HG02970 (cell line): ENCODE measurements at regions not wholly inside any gene's neighbourhood (a gene's known extent, or its start where the extent isn't known, plus 50 kb on each side); places are given as distances from the start of the nearest gene placed in this dataset.
A peak's percentile ranks its signal among the peaks of the same experiment; 100 is the strongest.

Experiments
- ATAC-seq: cut with Tn5 transposase; IDR thresholded peaks from one replicate; pipeline ENCODE4 v1.9.1; 2021; ENCODE audit warnings: mild to moderate bottlenecking, moderate library complexity, moderate number of reproducible peaks; ENCODE audit not compliant: unreplicated experiment, low FRiP score

GRCh38 chr13:53781941-53782340, 753.3 kb downstream of the OLFM4 start:
- ATAC-seq = no peak

- ATAC-seq = peak; percentile 67
Measured at GRCh38 chr13:53782488-53782961, 753.9 kb downstream of the OLFM4 start.

- no peak for ATAC-seq
Measured at GRCh38 chr13:53783471-53783870, 754.9 kb downstream of the OLFM4 start.

- ATAC-seq = no peak
Measured at GRCh38 chr13:53788286-53788685, 759.7 kb downstream of the OLFM4 start.

GRCh38 chr13:53800011-53800410, 771.4 kb downstream of the OLFM4 start:
- ATAC-seq = no peak

- no peak for ATAC-seq
Measured at GRCh38 chr13:53807251-53807834, 778.7 kb downstream of the OLFM4 start.

- no peak for ATAC-seq
Measured at GRCh38 chr13:53821632-53822031, 793.0 kb downstream of the OLFM4 start.

- no peak for ATAC-seq
Measured at GRCh38 chr13:53822136-53822535, 793.5 kb downstream of the OLFM4 start.

GRCh38 chr13:53839461-53839860, 810.8 kb downstream of the OLFM4 start:
- no peak for ATAC-seq

GRCh38 chr13:53844473-53845146, 816.0 kb downstream of the OLFM4 start:
- no peak for ATAC-seq

GRCh38 chr13:53847502-53847901, 818.9 kb downstream of the OLFM4 start:
- ATAC-seq = no peak

- ATAC-seq = no peak
Measured at GRCh38 chr13:53848366-53848961, 819.9 kb downstream of the OLFM4 start.

GRCh38 chr13:53854321-53854720, 825.7 kb downstream of the OLFM4 start:
- ATAC-seq = no peak

GRCh38 chr13:53856573-53857195, 828.1 kb downstream of the OLFM4 start:
- no peak for ATAC-seq

- ATAC-seq = no peak
Measured at GRCh38 chr13:53863520-53863919, 834.9 kb downstream of the OLFM4 start.

GRCh38 chr13:53873558-53873957, 844.9 kb downstream of the OLFM4 start:
- ATAC-seq = no peak

- ATAC-seq = no peak
Measured at GRCh38 chr13:53878861-53879260, 850.2 kb downstream of the OLFM4 start.

GRCh38 chr13:53885997-53886396, 857.4 kb downstream of the OLFM4 start:
- no peak for ATAC-seq

- ATAC-seq = no peak
Measured at GRCh38 chr13:53890696-53891095, 862.1 kb downstream of the OLFM4 start.

GRCh38 chr13:53901593-53901992, 873.0 kb downstream of the OLFM4 start:
- ATAC-seq = no peak

GRCh38 chr13:53907891-53908290, 879.3 kb downstream of the OLFM4 start:
- no peak for ATAC-seq
